ENCODE measurements at regions not wholly inside any gene's neighbourhood (a gene's known extent, or its start where the extent isn't known, plus 50 kb on each side); places are given as distances from the start of the nearest gene placed in this dataset.

GRCh38 chr5:93810780-93811179, 69.4 kb upstream of the POU5F2 start:
- no peak overlapping the region for H3K4me3 ChIP-seq (ENCODE audit: insufficient read depth, low read depth, low read length)
- no peak overlapping the region for H3K27ac ChIP-seq (ENCODE audit: insufficient read depth, low read depth, low read length, poor library complexity, severe bottlenecking)
- no peaks in the 10 kb centered on the region for H3K9me3 ChIP-seq (ENCODE audit: control insufficient read depth, low read length)
- H3K4me1 ChIP-seq (ENCODE audit: control insufficient read depth, insufficient read depth, low read length): peaks cover 5% of the 10 kb centered on the region
- no peaks in the 10 kb centered on the region for H3K36me3 ChIP-seq (ENCODE audit: control insufficient read depth, insufficient read depth, low read length)
- H3K27me3 ChIP-seq (ENCODE audit: control insufficient read depth, insufficient read depth, low read length, poor library complexity, severe bottlenecking): no peaks in the 10 kb centered on the region
- whole genome bisulfite sequencing, 2 experiments: 94 to 98% methylated on average over 4 of the region's 4 CpGs

- no peaks in the 10 kb centered on the region for H3K27me3 ChIP-seq (ENCODE audit: control insufficient read depth, insufficient read depth, low read length, poor library complexity, severe bottlenecking)
- WGBS, 2 experiments: no CpG with 5 or more reads among the region's 1 CpG
- no peaks in the 10 kb centered on the region for H3K9me3 ChIP-seq (ENCODE audit: control insufficient read depth, low read length)
- H3K4me3 ChIP-seq (ENCODE audit: insufficient read depth, low read depth, low read length): no peak overlapping the region
- no peaks in the 10 kb centered on the region for H3K36me3 ChIP-seq (ENCODE audit: control insufficient read depth, insufficient read depth, low read length)
- no peak overlapping the region for H3K27ac ChIP-seq (ENCODE audit: insufficient read depth, low read depth, low read length, poor library complexity, severe bottlenecking)
- peaks cover 5% of the 10 kb centered on the region for H3K4me1 ChIP-seq (ENCODE audit: control insufficient read depth, insufficient read depth, low read length)
Measured at GRCh38 chr5:93809430-93809829, 68.0 kb upstream of the POU5F2 start.

- H3K36me3 ChIP-seq (ENCODE audit: control insufficient read depth, insufficient read depth, low read length): no peaks in the 10 kb centered on the region
- no peak overlapping the region for H3K27ac ChIP-seq (ENCODE audit: insufficient read depth, low read depth, low read length, poor library complexity, severe bottlenecking)
- no peaks in the 10 kb centered on the region for H3K27me3 ChIP-seq (ENCODE audit: control insufficient read depth, insufficient read depth, low read length, poor library complexity, severe bottlenecking)
- H3K9me3 ChIP-seq (ENCODE audit: control insufficient read depth, low read length): no peaks in the 10 kb centered on the region
- H3K4me3 ChIP-seq (ENCODE audit: insufficient read depth, low read depth, low read length): no peak overlapping the region
- whole genome bisulfite sequencing, 2 experiments: 89 to 91% methylated on average over 5 to 6 of the region's 6 CpGs
- H3K4me1 ChIP-seq (ENCODE audit: control insufficient read depth, insufficient read depth, low read length): peaks cover 5% of the 10 kb centered on the region
Measured at GRCh38 chr5:93807846-93808245, 66.4 kb upstream of the POU5F2 start.

GRCh38 chr5:93805616-93806379, 64.4 kb upstream of the POU5F2 start:
- Histone ChIP-seq H3K27me3 (ENCODE audit: control insufficient read depth, insufficient read depth, low read length, poor library complexity, severe bottlenecking) (no peaks in the 10 kb centered on the region), H3K4me1 (ENCODE audit: control insufficient read depth, insufficient read depth, low read length) (peaks cover 13% of the 10 kb centered on the region), H3K36me3 (ENCODE audit: control insufficient read depth, insufficient read depth, low read length) (no peaks in the 10 kb centered on the region), H3K27ac (ENCODE audit: insufficient read depth, low read depth, low read length, poor library complexity, severe bottlenecking) (no peak overlapping the region), H3K4me3 (ENCODE audit: insufficient read depth, low read depth, low read length) (no peak overlapping the region), H3K9me3 (ENCODE audit: control insufficient read depth, low read length) (no peaks in the 10 kb centered on the region)
- WGBS, 2 experiments: 94 to 97% methylated on average over 4 to 5 of the region's 5 CpGs

GRCh38 chr5:93800988-93801811, 59.8 kb upstream of the POU5F2 start:
- WGBS, 2 experiments: 8 to 22% methylated on average over 2 of the region's 2 CpGs
- H3K9me3 ChIP-seq (ENCODE audit: control insufficient read depth, low read length): no peaks in the 10 kb centered on the region
- H3K4me3 ChIP-seq (ENCODE audit: insufficient read depth, low read depth, low read length): no peak overlapping the region
- no peaks in the 10 kb centered on the region for H3K27me3 ChIP-seq (ENCODE audit: control insufficient read depth, insufficient read depth, low read length, poor library complexity, severe bottlenecking)
- H3K36me3 ChIP-seq (ENCODE audit: control insufficient read depth, insufficient read depth, low read length): no peaks in the 10 kb centered on the region
- peaks cover 8% of the 10 kb centered on the region for H3K4me1 ChIP-seq (ENCODE audit: control insufficient read depth, insufficient read depth, low read length)
- no peak overlapping the region for H3K27ac ChIP-seq (ENCODE audit: insufficient read depth, low read depth, low read length, poor library complexity, severe bottlenecking)

GRCh38 chr5:93794954-93795353, 53.6 kb upstream of the POU5F2 start:
- Histone ChIP-seq H3K9me3 (ENCODE audit: control insufficient read depth, low read length) (no peaks in the 10 kb centered on the region), H3K36me3 (ENCODE audit: control insufficient read depth, insufficient read depth, low read length) (no peaks in the 10 kb centered on the region), H3K4me1 (ENCODE audit: control insufficient read depth, insufficient read depth, low read length) (peaks cover 6% of the 10 kb centered on the region), H3K27ac (ENCODE audit: insufficient read depth, low read depth, low read length, poor library complexity, severe bottlenecking) (no peak overlapping the region), H3K4me3 (ENCODE audit: insufficient read depth, low read depth, low read length) (no peak overlapping the region), H3K27me3 (ENCODE audit: control insufficient read depth, insufficient read depth, low read length, poor library complexity, severe bottlenecking) (no peaks in the 10 kb centered on the region)
- 91 to 92% methylated on average over 5 of the region's 5 CpGs for WGBS, 2 experiments

GRCh38 chr5:93793159-93793781, 51.9 kb upstream of the POU5F2 start:
- no peaks in the 10 kb centered on the region for H3K27me3 ChIP-seq (ENCODE audit: control insufficient read depth, insufficient read depth, low read length, poor library complexity, severe bottlenecking)
- H3K4me3 ChIP-seq (ENCODE audit: insufficient read depth, low read depth, low read length): no peak overlapping the region
- no peaks in the 10 kb centered on the region for H3K36me3 ChIP-seq (ENCODE audit: control insufficient read depth, insufficient read depth, low read length)
- 94 to 95% methylated on average over 3 to 5 of the region's 5 CpGs for WGBS, 2 experiments
- no peaks in the 10 kb centered on the region for H3K9me3 ChIP-seq (ENCODE audit: control insufficient read depth, low read length)
- peaks cover 6% of the 10 kb centered on the region for H3K4me1 ChIP-seq (ENCODE audit: control insufficient read depth, insufficient read depth, low read length)
- H3K27ac ChIP-seq (ENCODE audit: insufficient read depth, low read depth, low read length, poor library complexity, severe bottlenecking): no peak overlapping the region

GRCh38 chr5:93791518-93791972, 50.1 kb upstream of the POU5F2 start:
- H3K27ac ChIP-seq (ENCODE audit: insufficient read depth, low read depth, low read length, poor library complexity, severe bottlenecking): no peak overlapping the region
- H3K36me3 ChIP-seq (ENCODE audit: control insufficient read depth, insufficient read depth, low read length): no peaks in the 10 kb centered on the region
- no peaks in the 10 kb centered on the region for H3K9me3 ChIP-seq (ENCODE audit: control insufficient read depth, low read length)
- H3K4me3 ChIP-seq (ENCODE audit: insufficient read depth, low read depth, low read length): no peak overlapping the region
- WGBS, 2 experiments: 85 to 92% methylated on average over 2 of the region's 3 CpGs
- no peaks in the 10 kb centered on the region for H3K27me3 ChIP-seq (ENCODE audit: control insufficient read depth, insufficient read depth, low read length, poor library complexity, severe bottlenecking)
- H3K4me1 ChIP-seq (ENCODE audit: control insufficient read depth, insufficient read depth, low read length): peaks cover 6% of the 10 kb centered on the region
